Right renal cortex interstitium (tissue), 3 donors: ENCODE measurements at regions not wholly inside any gene's neighbourhood (a gene's known extent, or its start where the extent isn't known, plus 50 kb on each side); places are given as distances from the start of the nearest gene placed in this dataset.
"Not testable (repeated sequence)": the region's sequence is repeated elsewhere in the genome, so short reads cannot be mapped to it uniquely, and the experiment has no call there.

Source experiments
- DNase-seq, 3 donors: peaks; one replicate each; pipeline ENCODE4 v3.0.0-alpha.2; 2013; ENCODE audit warnings: low read depth in 3 of 3, low spot score in 2 of 3

- DNase-seq, result no peak
These were observed 930.5 kb upstream of the NOVA1 start for GRCh38 chr14:27528328-27528727.

- DNase-seq, result no peak
These were observed 938.9 kb upstream of the NOVA1 start for GRCh38 chr14:27536748-27537147.

GRCh38 chr14:27546111-27546510 lies 948.3 kb upstream of the NOVA1 start:
- DNase-seq, result no peak

- DNase-seq, result no peak
These were observed 956.0 kb upstream of the NOVA1 start for GRCh38 chr14:27553790-27554189.

- DNase-seq, result no peak
These were observed 959.6 kb upstream of the NOVA1 start for GRCh38 chr14:27557445-27557844.

- no peak for DNase-seq
These were observed 962.0 kb upstream of the NOVA1 start for GRCh38 chr14:27559848-27560247.

GRCh38 chr14:27566843-27567382 lies 969.1 kb upstream of the NOVA1 start:
- DNase-seq, result no peak

- DNase-seq, result no peak
These were observed 975.2 kb upstream of the NOVA1 start for GRCh38 chr14:27573018-27573417.

- DNase-seq, result no peak
These were observed 989.3 kb upstream of the NOVA1 start for GRCh38 chr14:27587103-27587502.

- no peak for DNase-seq
These were observed 1007.4 kb upstream of the NOVA1 start for GRCh38 chr14:27605282-27605681.

- DNase-seq, result no peak
These were observed 1010.5 kb upstream of the NOVA1 start for GRCh38 chr14:27608377-27608776.

- DNase-seq, result no peak
These were observed 1014.3 kb upstream of the NOVA1 start for GRCh38 chr14:27612121-27612520.

- no peak for DNase-seq
These were observed 1015.3 kb upstream of the NOVA1 start for GRCh38 chr14:27613102-27613501.

- no peak for DNase-seq
These were observed 1025.9 kb upstream of the NOVA1 start for GRCh38 chr14:27623782-27624181.

GRCh38 chr14:27634056-27634970 lies 1036.5 kb upstream of the NOVA1 start:
- no peak for DNase-seq

GRCh38 chr14:27640688-27641087 lies 1042.9 kb upstream of the NOVA1 start:
- not testable (repeated sequence) for DNase-seq

- DNase-seq, result no peak
These were observed 1044.5 kb upstream of the NOVA1 start for GRCh38 chr14:27642251-27642866.

- no peak for DNase-seq
These were observed 1062.8 kb upstream of the NOVA1 start for GRCh38 chr14:27660683-27661082.

GRCh38 chr14:27668531-27668930 lies 1070.7 kb upstream of the NOVA1 start:
- no peak for DNase-seq

GRCh38 chr14:27672047-27672446 lies 1074.2 kb upstream of the NOVA1 start:
- no peak for DNase-seq

GRCh38 chr14:27672811-27673737 lies 1075.2 kb upstream of the NOVA1 start:
- DNase-seq, result not testable (repeated sequence)
